Activated CD8-positive, alpha-beta memory T cell treated with anti-CD3 and anti-CD28 coated beads for 1 hour (primary cell): ENCODE measurements at regions not wholly inside any gene's neighbourhood (a gene's known extent, or its start where the extent isn't known, plus 50 kb on each side); places are given as distances from the start of the nearest gene placed in this dataset.
"Not testable (repeated sequence)": the region's sequence is repeated elsewhere in the genome, so short reads cannot be mapped to it uniquely, and the experiment has no call there.

Experiments
- DNase-seq, 2 donors: peaks; one replicate each; pipeline ENCODE4 v3.0.0-alpha.2; 2020; ENCODE audit warnings: low read depth in 1 of 2; ENCODE audit errors: extremely low read depth in 1 of 2

DNA sequence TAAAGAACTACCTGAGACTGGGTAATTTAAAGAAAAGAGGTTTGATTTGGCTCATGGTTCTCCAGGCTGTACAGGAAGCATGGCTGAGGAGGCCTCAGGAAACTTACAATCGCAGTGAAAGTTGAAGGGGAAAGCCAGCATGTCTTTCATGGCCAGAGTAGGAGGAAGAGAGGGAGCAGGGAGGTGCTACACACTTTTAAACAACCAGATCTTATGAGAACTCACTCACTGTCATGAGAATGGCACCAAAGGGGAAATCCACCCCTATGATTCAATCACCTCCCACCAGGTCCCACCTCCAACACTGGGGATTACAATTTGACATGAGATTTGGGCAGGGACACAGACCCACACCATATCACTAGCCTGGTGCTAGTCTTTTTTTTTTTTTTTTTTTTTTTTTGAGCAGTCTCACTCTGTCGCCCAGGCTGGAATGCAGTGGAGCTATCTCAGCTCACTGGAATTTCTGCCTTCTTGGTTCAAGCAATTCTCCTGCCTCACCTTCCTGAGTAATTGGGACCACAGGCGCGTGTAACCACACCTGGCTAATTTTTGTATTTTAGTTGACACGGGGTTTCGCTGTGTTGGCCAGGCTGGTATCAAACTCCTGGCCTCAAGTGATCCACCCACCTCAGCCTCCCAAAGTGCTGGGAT, 56.4 kb upstream of the AUTS2 start:
- DNase-seq, result not testable (repeated sequence)

- DNase-seq, result no peak
Measured at GRCh38 chr7:69545175-69545574, 53.1 kb upstream of the AUTS2 start.
